Kidney (tissue), 13 donors: ENCODE measurements at regions not wholly inside any gene's neighbourhood (a gene's known extent, or its start where the extent isn't known, plus 50 kb on each side); places are given as distances from the start of the nearest gene placed in this dataset.

Experiments
- DNase-seq, 5 donors: peaks; one replicate each; pipeline ENCODE4 v3.0.0-alpha.2; 2013 to 2020
- FAIRE-seq: peaks from 2 replicates; lab custom pipeline; 2012; peaks lifted over from hg19 to GRCh38; lab: Jason Lieb, UNC
- H3K27ac ChIP-seq, 2 donors: one replicate each; pipeline ENCODE4 v1.7.0; 2013; ENCODE audit warnings: low read depth in 2 of 2, low read length in 2 of 2, inconsistent platforms in 1 of 2
- H3K27me3 ChIP-seq: one replicate; pipeline ENCODE4 v1.7.1; 2013; ENCODE audit warnings: low read length, inconsistent platforms; ENCODE audit not compliant: control insufficient read depth, insufficient read depth
- H3K36me3 ChIP-seq, 3 donors: one replicate each; pipeline versions ENCODE4 v1.7.0 to v1.7.1; 2013; ENCODE audit warnings: low read length in 3 of 3, control low read depth in 1 of 3, inconsistent platforms in 1 of 3; ENCODE audit not compliant: insufficient read depth in 3 of 3, control insufficient read depth in 2 of 3
- H3K4me1 ChIP-seq, 3 donors: one replicate each; pipeline versions ENCODE4 v1.7.0 to v1.7.1; 2013; ENCODE audit warnings: low read length in 3 of 3, inconsistent platforms in 1 of 3, low read depth in 1 of 3; ENCODE audit not compliant: control insufficient read depth in 2 of 3, insufficient read depth in 2 of 3
- H3K4me3 ChIP-seq, 3 donors: one replicate each; pipeline versions ENCODE4 v1.7.0 to v1.8.1; 2013; ENCODE audit warnings: low read length in 3 of 3, control low read depth in 1 of 3, inconsistent platforms in 1 of 3
- H3K9ac ChIP-seq, 3 donors: one replicate each; pipeline versions ENCODE4 v1.7.0 to v1.7.1; 2013; ENCODE audit warnings: low read length in 3 of 3, control low read depth in 1 of 3, inconsistent platforms in 1 of 3
- H3K9me3 ChIP-seq, 3 donors: one replicate each; pipeline versions ENCODE4 v1.7.0 to v1.7.1; 2013; ENCODE audit warnings: low read length in 3 of 3, control low read depth in 1 of 3, inconsistent platforms in 1 of 3; ENCODE audit not compliant: control insufficient read depth in 2 of 3, insufficient read depth in 1 of 3
- intact Hi-C: fragments of 100-400 bp; cut with DNase I; formaldehyde crosslinking; loops from one replicate; pipeline ENCODE4 v1.11.1; 2022
- TF ChIP-seq, protein P1 (sequence below): IDR thresholded peaks from 3 replicates; pipeline ENCODE4 v1.5.1; 2012; ENCODE audit warnings: mild to moderate bottlenecking, moderate library complexity, borderline replicate concordance; ENCODE audit not compliant: insufficient read depth; ENCODE audit errors: extremely low read depth
- donor health status: control.
- donor health status: control.
- donor health status: control.
- donor health status: control.
- donor health status: control.
- donor health status: DM: yes; HTN: yes; CAD: no.
- donor health status: Normal renal cell carcinoma (clear cell type).

DNA sequence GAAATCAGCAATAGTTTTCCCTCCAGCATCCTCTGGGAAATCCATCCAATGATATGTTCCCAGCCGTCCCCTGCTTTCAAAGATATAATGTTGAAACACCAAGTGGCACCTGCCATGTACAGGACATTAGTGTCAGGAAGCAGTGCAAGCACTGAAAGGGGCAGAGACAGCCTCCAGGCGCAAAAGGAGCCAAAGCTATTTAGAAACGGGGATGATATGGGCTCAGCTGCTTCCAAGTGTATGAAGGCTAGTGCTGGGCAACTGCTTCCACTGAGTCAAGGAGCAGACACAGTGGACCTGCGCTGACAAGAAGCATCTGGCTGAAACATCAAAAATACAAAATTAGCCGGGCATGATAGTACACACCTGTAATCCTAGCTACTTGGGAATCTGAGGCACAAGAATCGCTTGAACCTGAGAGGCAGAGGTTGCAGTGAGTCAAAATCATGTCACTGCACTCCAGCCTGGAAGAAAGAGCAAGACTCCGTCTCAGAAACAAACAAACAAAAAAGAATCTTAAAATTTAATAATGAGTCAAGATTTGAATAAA lies 119.7 kb downstream of the AQP9 start:
- H3K27ac ChIP-seq, result no peak overlapping the region
- no peak for FAIRE-seq
- intact Hi-C loops, result no loop called here
- no peak for DNase-seq
- no peaks in the 10 kb centered on the region for H3K36me3 ChIP-seq
- H3K9me3 ChIP-seq, result no peaks in the 10 kb centered on the region
- TF ChIP-seq, protein P1, sequence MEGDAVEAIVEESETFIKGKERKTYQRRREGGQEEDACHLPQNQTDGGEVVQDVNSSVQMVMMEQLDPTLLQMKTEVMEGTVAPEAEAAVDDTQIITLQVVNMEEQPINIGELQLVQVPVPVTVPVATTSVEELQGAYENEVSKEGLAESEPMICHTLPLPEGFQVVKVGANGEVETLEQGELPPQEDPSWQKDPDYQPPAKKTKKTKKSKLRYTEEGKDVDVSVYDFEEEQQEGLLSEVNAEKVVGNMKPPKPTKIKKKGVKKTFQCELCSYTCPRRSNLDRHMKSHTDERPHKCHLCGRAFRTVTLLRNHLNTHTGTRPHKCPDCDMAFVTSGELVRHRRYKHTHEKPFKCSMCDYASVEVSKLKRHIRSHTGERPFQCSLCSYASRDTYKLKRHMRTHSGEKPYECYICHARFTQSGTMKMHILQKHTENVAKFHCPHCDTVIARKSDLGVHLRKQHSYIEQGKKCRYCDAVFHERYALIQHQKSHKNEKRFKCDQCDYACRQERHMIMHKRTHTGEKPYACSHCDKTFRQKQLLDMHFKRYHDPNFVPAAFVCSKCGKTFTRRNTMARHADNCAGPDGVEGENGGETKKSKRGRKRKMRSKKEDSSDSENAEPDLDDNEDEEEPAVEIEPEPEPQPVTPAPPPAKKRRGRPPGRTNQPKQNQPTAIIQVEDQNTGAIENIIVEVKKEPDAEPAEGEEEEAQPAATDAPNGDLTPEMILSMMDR, result no peak
- H3K27me3 ChIP-seq, result no peaks in the 10 kb centered on the region
- no peaks in the 10 kb centered on the region for H3K4me1 ChIP-seq
- H3K4me3 ChIP-seq, result no peak overlapping the region
- no peak overlapping the region for H3K9ac ChIP-seq

DNA sequence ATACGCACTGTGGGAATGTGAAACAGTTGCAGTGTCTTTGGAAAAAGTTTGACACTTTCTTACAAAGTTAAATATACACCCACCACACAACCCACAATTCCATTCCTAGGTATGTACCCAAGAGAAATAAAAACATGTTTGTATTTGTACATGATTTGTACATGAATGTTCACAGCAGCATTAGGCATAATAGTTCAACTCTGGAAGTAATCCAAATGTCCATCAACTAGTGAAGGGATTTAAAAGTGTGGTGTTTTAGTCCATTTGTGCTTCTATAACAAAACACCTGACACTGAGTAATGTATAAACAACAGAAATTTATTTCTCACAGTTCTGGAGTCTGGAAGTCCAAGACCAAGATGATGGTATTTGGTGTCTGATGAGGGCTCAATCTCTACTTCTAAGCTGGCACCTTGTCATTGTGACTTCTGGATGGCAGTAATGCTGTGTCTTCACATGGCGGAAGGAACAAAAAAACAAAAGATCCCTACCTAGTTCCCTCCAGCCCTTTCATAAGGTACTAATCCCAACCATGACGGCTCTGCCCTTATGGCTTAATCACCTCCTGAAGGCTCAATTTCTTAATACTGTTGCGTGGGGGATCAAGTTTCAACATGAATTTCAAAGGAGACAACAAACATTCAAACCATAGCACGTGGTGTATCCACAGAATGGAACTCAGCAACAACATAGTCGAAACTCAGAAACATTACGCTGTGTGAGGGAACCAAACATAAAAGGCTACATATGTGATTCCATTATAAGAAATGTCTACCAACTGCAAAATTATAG lies 120.5 kb downstream of the AQP9 start:
- Histone ChIP-seq H3K9me3 (no peaks in the 10 kb centered on the region), H3K27me3 (no peaks in the 10 kb centered on the region), H3K27ac (no peak overlapping the region), H3K4me1 (no peaks in the 10 kb centered on the region), H3K9ac (no peak overlapping the region), H3K36me3 (no peaks in the 10 kb centered on the region), H3K4me3 (no peak overlapping the region)
- no peak for DNase-seq
- no peak for FAIRE-seq
- TF ChIP-seq, protein P1, result no peak
- intact Hi-C loops, result no loop called here

DNA sequence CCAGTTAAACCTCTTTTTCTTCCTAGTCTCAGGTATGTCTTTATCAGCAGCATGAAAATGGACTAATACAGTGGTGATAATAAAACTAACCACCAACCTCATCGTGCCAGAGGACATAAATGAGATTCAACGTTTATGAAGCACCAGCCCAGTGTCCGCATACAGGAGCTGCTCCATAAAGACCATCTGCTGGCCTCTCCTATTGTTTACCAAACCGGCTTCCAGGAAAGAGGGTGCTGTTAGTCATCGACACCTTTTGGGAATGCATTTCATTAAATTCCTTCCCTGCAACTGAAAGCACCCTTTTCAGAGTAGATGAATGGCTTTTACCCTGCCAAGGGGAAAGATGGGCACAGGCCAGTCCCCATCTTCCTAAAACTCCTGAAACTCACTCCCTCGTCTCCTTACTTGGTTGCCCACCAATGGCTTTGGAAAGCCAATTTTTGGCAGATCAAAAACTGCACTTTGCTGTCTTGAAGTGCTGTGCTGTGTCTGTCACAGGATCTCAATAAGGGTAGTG lies 122.1 kb downstream of the AQP9 start:
- FAIRE-seq, result no peak
- TF ChIP-seq, protein P1, result no peak

More for the DNA sequence above, 122.1 kb downstream of the AQP9 start:
- H3K27me3 ChIP-seq, result no peaks in the 10 kb centered on the region
- H3K4me1 ChIP-seq, result no peaks in the 10 kb centered on the region
- H3K9ac ChIP-seq, result no peak overlapping the region
- intact Hi-C loops, result no loop called here
- no peak overlapping the region for H3K27ac ChIP-seq
- H3K9me3 ChIP-seq, result no peaks in the 10 kb centered on the region
- no peak for DNase-seq
- no peak overlapping the region for H3K4me3 ChIP-seq
- H3K36me3 ChIP-seq, result no peaks in the 10 kb centered on the region
